ENCODE measurements at regions not wholly inside any gene's neighbourhood (a gene's known extent, or its start where the extent isn't known, plus 50 kb on each side); places are given as distances from the start of the nearest gene placed in this dataset.
"Not testable (repeated sequence)": the region's sequence is repeated elsewhere in the genome, so short reads cannot be mapped to it uniquely, and the experiment has no call there.

GRCh38 chr3:87674397-87675161 lies 384.2 kb downstream of the CGGBP1 start:
- TF ChIP-seq, protein P1, sequence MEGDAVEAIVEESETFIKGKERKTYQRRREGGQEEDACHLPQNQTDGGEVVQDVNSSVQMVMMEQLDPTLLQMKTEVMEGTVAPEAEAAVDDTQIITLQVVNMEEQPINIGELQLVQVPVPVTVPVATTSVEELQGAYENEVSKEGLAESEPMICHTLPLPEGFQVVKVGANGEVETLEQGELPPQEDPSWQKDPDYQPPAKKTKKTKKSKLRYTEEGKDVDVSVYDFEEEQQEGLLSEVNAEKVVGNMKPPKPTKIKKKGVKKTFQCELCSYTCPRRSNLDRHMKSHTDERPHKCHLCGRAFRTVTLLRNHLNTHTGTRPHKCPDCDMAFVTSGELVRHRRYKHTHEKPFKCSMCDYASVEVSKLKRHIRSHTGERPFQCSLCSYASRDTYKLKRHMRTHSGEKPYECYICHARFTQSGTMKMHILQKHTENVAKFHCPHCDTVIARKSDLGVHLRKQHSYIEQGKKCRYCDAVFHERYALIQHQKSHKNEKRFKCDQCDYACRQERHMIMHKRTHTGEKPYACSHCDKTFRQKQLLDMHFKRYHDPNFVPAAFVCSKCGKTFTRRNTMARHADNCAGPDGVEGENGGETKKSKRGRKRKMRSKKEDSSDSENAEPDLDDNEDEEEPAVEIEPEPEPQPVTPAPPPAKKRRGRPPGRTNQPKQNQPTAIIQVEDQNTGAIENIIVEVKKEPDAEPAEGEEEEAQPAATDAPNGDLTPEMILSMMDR (conservative IDR thresholded peaks at IDR 0.05; ENCODE audit: low read depth, low read length), result no peak
- H3K4me3 ChIP-seq (ENCODE audit: low read depth, low read length), result no peak overlapping the region

DNA sequence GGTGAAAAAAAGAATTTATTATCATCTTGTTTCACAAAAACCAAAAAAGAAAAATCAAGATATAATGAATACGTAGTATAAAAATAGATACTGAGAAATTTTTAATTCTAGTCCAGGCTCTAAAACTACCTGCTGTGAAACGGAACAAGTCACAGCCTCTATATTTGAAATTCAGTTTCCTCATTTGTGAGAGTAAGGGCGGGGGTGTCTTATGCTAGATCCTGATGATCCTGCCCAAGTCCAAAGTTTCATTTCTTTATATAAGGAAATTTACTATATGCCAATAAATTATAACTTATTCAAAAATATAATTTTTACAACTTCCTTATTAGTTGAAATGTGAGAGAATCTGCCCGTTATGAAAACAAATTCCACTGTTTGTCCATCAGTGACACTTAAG lies 385.7 kb downstream of the CGGBP1 start:
- DNase-seq (ENCODE audit: low read depth), result no peak
- TF ChIP-seq, protein P1 (conservative IDR thresholded peaks at IDR 0.05; ENCODE audit: low read depth, low read length), result no peak
- no peak overlapping the region for H3K4me3 ChIP-seq (ENCODE audit: low read depth, low read length)

More at GRCh38 chr3:87674397-87675161, 384.2 kb downstream of the CGGBP1 start:
- no peak for DNase-seq (ENCODE audit: low read depth)

GRCh38 chr3:87654184-87654583 lies 377.8 kb upstream of the POU1F1 start:
- TF ChIP-seq, protein P1 (conservative IDR thresholded peaks at IDR 0.05; ENCODE audit: low read depth, low read length), result no peak
- DNase-seq (ENCODE audit: low read depth), result no peak
- no peak overlapping the region for H3K4me3 ChIP-seq (ENCODE audit: low read depth, low read length)

DNA sequence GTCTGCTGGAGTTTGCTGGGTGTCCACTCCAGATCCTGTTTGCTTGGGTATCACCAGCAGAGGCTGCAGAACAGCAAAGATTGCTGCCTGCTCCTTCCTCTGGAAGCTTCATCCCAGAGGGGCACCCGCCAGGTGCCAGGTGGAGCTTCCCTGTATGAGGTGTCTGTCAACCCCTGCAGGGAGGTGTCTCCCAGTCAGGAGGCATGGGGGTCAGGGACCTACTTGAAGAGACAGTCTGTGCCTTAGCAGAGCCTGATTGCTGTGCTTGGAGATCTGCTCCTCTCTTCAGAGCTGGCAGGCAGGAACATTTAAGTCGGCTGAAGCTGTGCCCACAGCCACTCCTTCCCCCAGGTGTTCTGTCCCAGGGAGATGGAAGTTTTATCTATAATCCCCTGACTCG lies 376.8 kb upstream of the POU1F1 start:
- DNase-seq (ENCODE audit: low read depth); H3K4me3 ChIP-seq (ENCODE audit: low read depth, low read length): not testable (repeated sequence)

GRCh38 chr3:87634426-87634825 lies 358.0 kb upstream of the POU1F1 start:
- TF ChIP-seq, protein P1 (conservative IDR thresholded peaks at IDR 0.05; ENCODE audit: low read depth, low read length), result no peak
- no peak overlapping the region for H3K4me3 ChIP-seq (ENCODE audit: low read depth, low read length)
- DNase-seq (ENCODE audit: low read depth), result no peak

DNA sequence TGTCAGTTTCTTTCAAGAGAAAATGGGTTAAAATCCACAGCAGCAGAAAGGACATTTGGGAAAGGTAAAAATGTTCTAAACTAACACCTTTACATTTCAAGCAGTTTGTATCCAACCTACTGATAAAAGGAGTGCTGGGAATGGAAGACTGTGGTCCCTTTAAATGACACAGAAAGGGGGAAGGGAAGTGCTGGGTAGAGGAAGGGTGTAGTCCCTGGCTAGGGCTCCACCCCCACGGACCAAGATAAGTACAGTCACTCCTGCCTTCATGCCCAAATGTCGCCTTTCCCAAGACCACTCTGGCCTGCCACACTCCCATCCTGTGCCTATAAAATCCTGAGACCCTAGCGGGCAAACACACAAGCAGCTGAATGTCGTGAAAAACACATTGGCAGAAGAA lies 350.9 kb upstream of the POU1F1 start:
- no peak overlapping the region for H3K4me3 ChIP-seq (ENCODE audit: low read depth, low read length)
- TF ChIP-seq, protein P1 (conservative IDR thresholded peaks at IDR 0.05; ENCODE audit: low read depth, low read length), result no peak
- DNase-seq (ENCODE audit: low read depth), result no peak

DNA sequence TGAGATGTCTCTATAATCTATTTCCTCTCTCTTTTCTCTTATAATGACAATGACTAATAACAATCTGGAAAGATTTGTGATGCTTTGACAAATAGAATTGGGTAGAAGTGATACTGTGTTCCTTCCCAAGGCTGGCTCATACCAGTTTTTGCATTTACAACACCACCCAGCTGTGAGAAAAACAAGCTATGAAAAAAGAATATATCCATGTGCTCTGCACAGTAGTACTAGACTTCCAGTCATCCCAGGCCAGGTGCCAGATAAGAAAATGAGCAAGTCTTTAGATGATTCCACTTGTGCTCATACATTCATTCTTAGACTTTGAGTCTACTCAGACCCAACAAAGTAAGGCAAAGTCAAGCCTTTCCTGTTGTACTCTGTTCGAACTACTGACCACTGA lies 350.2 kb upstream of the POU1F1 start:
- TF ChIP-seq, protein P1 (conservative IDR thresholded peaks at IDR 0.05; ENCODE audit: low read depth, low read length), result no peak
- no peak for DNase-seq (ENCODE audit: low read depth)
- H3K4me3 ChIP-seq (ENCODE audit: low read depth, low read length), result no peak overlapping the region

Data from epithelial cell of proximal tubule (primary cell).